ENCODE measurements at regions not wholly inside any gene's neighbourhood (a gene's known extent, or its start where the extent isn't known, plus 50 kb on each side); places are given as distances from the start of the nearest gene placed in this dataset.

GRCh38 chr3:16102187-16102561 is 72.3 kb upstream of the GALNT15 start:
- no peak for TF ChIP-seq YY1 (IDR thresholded peaks at IDR 0.05; ENCODE audit: insufficient read depth, insufficient read length)
- TF ChIP-seq ZNF274 (IDR thresholded peaks at IDR 0.05; ENCODE audit: low read depth, low read length): no peak
